Gastrocnemius medialis (tissue), 4 donors: ENCODE measurements at regions not wholly inside any gene's neighbourhood (a gene's known extent, or its start where the extent isn't known, plus 50 kb on each side); places are given as distances from the start of the nearest gene placed in this dataset.

Source experiments
- CTCF ChIP-seq, 5 experiments: fragments of 450-650 bp in 3 of 5; fragments of 200-600 bp in 2 of 5; sonication (generic) in 2 of 5; IDR thresholded peaks in 4 of 5; conservative IDR thresholded peaks in 1 of 5; 1 replicate in 4 of 5; 2 replicates in 1 of 5; pipeline ENCODE4 v1.5.1; 2016 to 2019; ENCODE audit warnings: antibody characterized with exemption in 5 of 5, mild to moderate bottlenecking in 3 of 5, moderate library complexity in 3 of 5
- POLR2A ChIP-seq, 2 donors: fragments of 450-650 bp; IDR thresholded peaks; one replicate each; pipeline ENCODE4 v1.6.1; 2017; ENCODE audit warnings: antibody characterized with exemption in 2 of 2, mild to moderate bottlenecking in 2 of 2, moderate library complexity in 2 of 2

- TF ChIP-seq POLR2A (IDR thresholded peaks at IDR 0.05): no peak
- TF ChIP-seq CTCF (IDR thresholded peaks at IDR 0.05 in 4 of 5, conservative IDR thresholded peaks at IDR 0.05 in 1 of 5): no peak
Observed at GRCh38 chr13:53342623-53343360, 314.2 kb downstream of the OLFM4 start.
